ENCODE measurements at regions not wholly inside any gene's neighbourhood (a gene's known extent, or its start where the extent isn't known, plus 50 kb on each side); places are given as distances from the start of the nearest gene placed in this dataset.

GRCh38 chr14:101039755-101040138 is 136.2 kb upstream of the RTL1 start:
- no peak overlapping the region for H3K27ac ChIP-seq (ENCODE audit: low read depth in 1 of 2, low read length in 2 of 2)
- no peak overlapping the region for H3K4me3 ChIP-seq (ENCODE audit: low read length in 2 of 2)
- no peaks in the 10 kb centered on the region for H3K9me3 ChIP-seq (ENCODE audit: control insufficient read depth, low read length)
- intact Hi-C loops (cut with DNase I): no loop called here
- H3K27me3 ChIP-seq (ENCODE audit: control insufficient read depth in 1 of 2, insufficient read depth in 2 of 2, low read length in 1 of 2): no peaks in the 10 kb centered on the region
- no peak for ATAC-seq (ENCODE audit: low FRiP score)
- DNase-seq: peak in 1 of 2 donors; percentile 53
- H3K36me3 ChIP-seq (ENCODE audit: control insufficient read depth in 1 of 2, insufficient read depth in 2 of 2, low read length in 1 of 2): no peaks in the 10 kb centered on the region
- WGBS, 2 donors: 87 to 88% methylated on average over 15 of the region's 15 CpGs
- H3K4me1 ChIP-seq (ENCODE audit: control insufficient read depth in 1 of 2, insufficient read depth in 2 of 2, low read length in 2 of 2): no peaks in the 10 kb centered on the region

GRCh38 chr14:101040538-101041442 is 137.3 kb upstream of the RTL1 start:
- whole genome bisulfite sequencing, 2 donors: 85 to 86% methylated on average over 21 of the region's 21 CpGs
- no peak for ATAC-seq (ENCODE audit: low FRiP score)
- H3K36me3 ChIP-seq (ENCODE audit: control insufficient read depth in 1 of 2, insufficient read depth in 2 of 2, low read length in 1 of 2): no peaks in the 10 kb centered on the region
- no peak overlapping the region for H3K27ac ChIP-seq (ENCODE audit: low read depth in 1 of 2, low read length in 2 of 2)
- H3K9me3 ChIP-seq (ENCODE audit: control insufficient read depth, low read length): no peaks in the 10 kb centered on the region
- no peak overlapping the region for H3K4me3 ChIP-seq (ENCODE audit: low read length in 2 of 2)
- no peaks in the 10 kb centered on the region for H3K27me3 ChIP-seq (ENCODE audit: control insufficient read depth in 1 of 2, insufficient read depth in 2 of 2, low read length in 1 of 2)
- peak in 1 of 2 donors; percentile 20 for DNase-seq
- intact Hi-C loops (cut with DNase I): no loop called here
- no peaks in the 10 kb centered on the region for H3K4me1 ChIP-seq (ENCODE audit: control insufficient read depth in 1 of 2, insufficient read depth in 2 of 2, low read length in 2 of 2)

GRCh38 chr14:101043891-101044290 is 140.4 kb upstream of the RTL1 start:
- Histone ChIP-seq H3K9me3 (ENCODE audit: control insufficient read depth, low read length) (no peaks in the 10 kb centered on the region), H3K27me3 (ENCODE audit: control insufficient read depth in 1 of 2, insufficient read depth in 2 of 2, low read length in 1 of 2) (no peaks in the 10 kb centered on the region), H3K27ac (ENCODE audit: low read depth in 1 of 2, low read length in 2 of 2) (no peak overlapping the region), H3K4me1 (ENCODE audit: control insufficient read depth in 1 of 2, insufficient read depth in 2 of 2, low read length in 2 of 2) (no peaks in the 10 kb centered on the region), H3K4me3 (ENCODE audit: low read length in 2 of 2) (no peak overlapping the region), H3K36me3 (ENCODE audit: control insufficient read depth in 1 of 2, insufficient read depth in 2 of 2, low read length in 1 of 2) (no peaks in the 10 kb centered on the region)
- DNase-seq (no peak), ATAC-seq (ENCODE audit: low FRiP score) (no peak)
- WGBS, 2 donors: 90 to 91% methylated on average over 9 of the region's 9 CpGs
- intact Hi-C loops (cut with DNase I): no loop called here

- Histone ChIP-seq H3K27me3 (ENCODE audit: control insufficient read depth in 1 of 2, insufficient read depth in 2 of 2, low read length in 1 of 2) (no peaks in the 10 kb centered on the region), H3K9me3 (ENCODE audit: control insufficient read depth, low read length) (no peaks in the 10 kb centered on the region), H3K27ac (ENCODE audit: low read depth in 1 of 2, low read length in 2 of 2) (no peak overlapping the region), H3K4me3 (ENCODE audit: low read length in 2 of 2) (no peak overlapping the region), H3K36me3 (ENCODE audit: control insufficient read depth in 1 of 2, insufficient read depth in 2 of 2, low read length in 1 of 2) (no peaks in the 10 kb centered on the region), H3K4me1 (ENCODE audit: control insufficient read depth in 1 of 2, insufficient read depth in 2 of 2, low read length in 2 of 2) (no peaks in the 10 kb centered on the region)
- DNase-seq (no peak), ATAC-seq (ENCODE audit: low FRiP score) (no peak)
- intact Hi-C loops (cut with DNase I): no loop called here
- WGBS, 2 donors: 87 to 92% methylated on average over 14 of the region's 14 CpGs
Observed at GRCh38 chr14:101044741-101045140, 141.2 kb upstream of the RTL1 start.

- H3K36me3 ChIP-seq (ENCODE audit: control insufficient read depth in 1 of 2, insufficient read depth in 2 of 2, low read length in 1 of 2): no peaks in the 10 kb centered on the region
- no peaks in the 10 kb centered on the region for H3K27me3 ChIP-seq (ENCODE audit: control insufficient read depth in 1 of 2, insufficient read depth in 2 of 2, low read length in 1 of 2)
- no peak for DNase-seq
- intact Hi-C loops (cut with DNase I): no loop called here
- no peaks in the 10 kb centered on the region for H3K9me3 ChIP-seq (ENCODE audit: control insufficient read depth, low read length)
- H3K4me1 ChIP-seq (ENCODE audit: control insufficient read depth in 1 of 2, insufficient read depth in 2 of 2, low read length in 2 of 2): no peaks in the 10 kb centered on the region
- H3K27ac ChIP-seq (ENCODE audit: low read depth in 1 of 2, low read length in 2 of 2): no peak overlapping the region
- WGBS, 2 donors: 81 to 89% methylated on average over 9 of the region's 9 CpGs
- ATAC-seq (ENCODE audit: low FRiP score): no peak
- H3K4me3 ChIP-seq (ENCODE audit: low read length in 2 of 2): no peak overlapping the region
Observed at GRCh38 chr14:101045511-101045910, 142.0 kb upstream of the RTL1 start.

GRCh38 chr14:101046071-101046470 is 142.5 kb upstream of the RTL1 start:
- Histone ChIP-seq H3K27ac (ENCODE audit: low read depth in 1 of 2, low read length in 2 of 2) (no peak overlapping the region), H3K4me3 (ENCODE audit: low read length in 2 of 2) (no peak overlapping the region), H3K27me3 (ENCODE audit: control insufficient read depth in 1 of 2, insufficient read depth in 2 of 2, low read length in 1 of 2) (no peaks in the 10 kb centered on the region), H3K36me3 (ENCODE audit: control insufficient read depth in 1 of 2, insufficient read depth in 2 of 2, low read length in 1 of 2) (no peaks in the 10 kb centered on the region), H3K4me1 (ENCODE audit: control insufficient read depth in 1 of 2, insufficient read depth in 2 of 2, low read length in 2 of 2) (no peaks in the 10 kb centered on the region), H3K9me3 (ENCODE audit: control insufficient read depth, low read length) (no peaks in the 10 kb centered on the region)
- no peak for DNase-seq
- intact Hi-C loops (cut with DNase I): no loop called here
- no peak for ATAC-seq (ENCODE audit: low FRiP score)
- 86 to 91% methylated on average over 17 of the region's 17 CpGs for WGBS, 2 donors

- Histone ChIP-seq H3K4me3 (ENCODE audit: low read length in 2 of 2) (no peak overlapping the region), H3K27ac (ENCODE audit: low read depth in 1 of 2, low read length in 2 of 2) (no peak overlapping the region), H3K36me3 (ENCODE audit: control insufficient read depth in 1 of 2, insufficient read depth in 2 of 2, low read length in 1 of 2) (no peaks in the 10 kb centered on the region), H3K9me3 (ENCODE audit: control insufficient read depth, low read length) (no peaks in the 10 kb centered on the region), H3K27me3 (ENCODE audit: control insufficient read depth in 1 of 2, insufficient read depth in 2 of 2, low read length in 1 of 2) (no peaks in the 10 kb centered on the region), H3K4me1 (ENCODE audit: control insufficient read depth in 1 of 2, insufficient read depth in 2 of 2, low read length in 2 of 2) (no peaks in the 10 kb centered on the region)
- ATAC-seq (ENCODE audit: low FRiP score) (no peak), DNase-seq (no peak)
- intact Hi-C loops (cut with DNase I): no loop called here
- 83 to 85% methylated on average over 11 of the region's 11 CpGs for WGBS, 2 donors
Observed at GRCh38 chr14:101047326-101047725, 143.8 kb upstream of the RTL1 start.

- intact Hi-C loops (cut with DNase I): no loop called here
- H3K27me3 ChIP-seq (ENCODE audit: control insufficient read depth in 1 of 2, insufficient read depth in 2 of 2, low read length in 1 of 2): no peaks in the 10 kb centered on the region
- H3K27ac ChIP-seq (ENCODE audit: low read depth in 1 of 2, low read length in 2 of 2): no peak overlapping the region
- 88 to 89% methylated on average over 14 of the region's 14 CpGs for WGBS, 2 donors
- no peaks in the 10 kb centered on the region for H3K36me3 ChIP-seq (ENCODE audit: control insufficient read depth in 1 of 2, insufficient read depth in 2 of 2, low read length in 1 of 2)
- DNase-seq: peak in 1 of 2 donors; percentile 23
- H3K4me1 ChIP-seq (ENCODE audit: control insufficient read depth in 1 of 2, insufficient read depth in 2 of 2, low read length in 2 of 2): no peaks in the 10 kb centered on the region
- ATAC-seq (ENCODE audit: low FRiP score): no peak
- H3K9me3 ChIP-seq (ENCODE audit: control insufficient read depth, low read length): no peaks in the 10 kb centered on the region
- H3K4me3 ChIP-seq (ENCODE audit: low read length in 2 of 2): no peak overlapping the region
Observed at GRCh38 chr14:101048766-101049165, 145.2 kb upstream of the RTL1 start.

- Histone ChIP-seq H3K27ac (ENCODE audit: low read depth in 1 of 2, low read length in 2 of 2) (no peak overlapping the region), H3K9me3 (ENCODE audit: control insufficient read depth, low read length) (no peaks in the 10 kb centered on the region), H3K27me3 (ENCODE audit: control insufficient read depth in 1 of 2, insufficient read depth in 2 of 2, low read length in 1 of 2) (no peaks in the 10 kb centered on the region), H3K4me3 (ENCODE audit: low read length in 2 of 2) (no peak overlapping the region), H3K36me3 (ENCODE audit: control insufficient read depth in 1 of 2, insufficient read depth in 2 of 2, low read length in 1 of 2) (no peaks in the 10 kb centered on the region), H3K4me1 (ENCODE audit: control insufficient read depth in 1 of 2, insufficient read depth in 2 of 2, low read length in 2 of 2) (no peaks in the 10 kb centered on the region)
- no peak for ATAC-seq (ENCODE audit: low FRiP score)
- 84 to 88% methylated on average over 12 of the region's 12 CpGs for WGBS, 2 donors
- DNase-seq: peak in 1 of 2 donors; percentile 17
- intact Hi-C loops (cut with DNase I): no loop called here
Observed at GRCh38 chr14:101049511-101049910, 146.0 kb upstream of the RTL1 start.
